A549 (cell line): ENCODE measurements at regions not wholly inside any gene's neighbourhood (a gene's known extent, or its start where the extent isn't known, plus 50 kb on each side); places are given as distances from the start of the nearest gene placed in this dataset.
A peak's percentile ranks its signal among the peaks of the same experiment; 100 is the strongest.

Experiments used
- ATAC-seq, 2 experiments: fragments of 200-7000 bp in 1 of 2; fragments of >200 bp in 1 of 2; cut with Nextera tagmentation in 1 of 2; cut with Tn5 transposase in 1 of 2; 3 replicates each; pipeline versions ENCODE4 v1.8.0 to v1.9.1; 2018 to 2020; ENCODE audit warnings: mild to moderate bottlenecking in 1 of 2, moderate library complexity in 1 of 2
- CTCF ChIA-PET: fragments of 300-600 bp; sonication (Branson Sonifier 250); formaldehyde crosslinking; extraction: SDS; loops from one replicate; lab custom pipeline; 2021; ENCODE audit warnings: antibody characterized with exemption, inconsistent platforms; lab: Yijun Ruan, JAX
- POLR2A ChIA-PET: fragments of 350-600 bp; formaldehyde crosslinking; extraction: SDS; loops from one replicate; lab custom pipeline; 2021; ENCODE audit warnings: antibody characterized with exemption, inconsistent platforms; lab: Yijun Ruan, JAX
- DNase-seq, 2 experiments: peaks; one replicate each; pipeline versions ENCODE4 v3.0.0 to v3.0.0-alpha.2; 2011 to 2016; ENCODE audit warnings: low read depth in 1 of 2, low spot score in 1 of 2
- FAIRE-seq: peaks from 2 replicates; lab custom pipeline; 2011; peaks lifted over from hg19 to GRCh38; lab: Jason Lieb, UNC
- H3K27ac ChIP-seq, 2 experiments: fragments of >200 bp; sonication (Bioruptor Twin); formaldehyde crosslinking; 3 replicates each; pipeline ENCODE4 v1.5.1; 2016 to 2017
- H3K4me1 ChIP-seq: fragments of >200 bp; sonication (Bioruptor Twin); formaldehyde crosslinking; 3 replicates; pipeline ENCODE4 v1.6.1; 2016
- H3K4me2 ChIP-seq: fragments of >200 bp; sonication (Bioruptor Twin); formaldehyde crosslinking; 3 replicates; pipeline ENCODE4 v1.6.1; 2016
- H3K4me3 ChIP-seq: fragments of >200 bp; sonication (Bioruptor Twin); formaldehyde crosslinking; 3 replicates; pipeline ENCODE4 v1.5.1; 2016
- H3K9me3 ChIP-seq: fragments of >200 bp; sonication (Bioruptor Twin); formaldehyde crosslinking; 3 replicates; pipeline ENCODE4 v1.6.1; 2016
- EHF ChIP-seq: fragments of 250-450 bp; sonication (Bioruptor Pico); IDR thresholded peaks from 2 replicates; pipeline ENCODE4 v1.5.0; 2020; ENCODE audit warnings: mild to moderate bottlenecking
- EHMT2 ChIP-seq: fragments of 200-600 bp; sonication (generic); IDR thresholded peaks from 2 replicates; pipeline ENCODE4 v1.6.1; 2016; ENCODE audit warnings: antibody characterized with exemption, low read depth, mild to moderate bottlenecking, moderate library complexity
- EP300 ChIP-seq, 2 experiments: fragments of >200 bp; sonication (Bioruptor Twin); formaldehyde crosslinking; IDR thresholded peaks; 2 replicates in 1 of 2; 3 replicates in 1 of 2; pipeline ENCODE4 v1.6.1; 2016 to 2017
- FOSB ChIP-seq: fragments of 250-450 bp; sonication (Bioruptor Pico); IDR thresholded peaks from 2 replicates; pipeline ENCODE4 v1.5.0; 2020; ENCODE audit warnings: mild to moderate bottlenecking, moderate library complexity
- FOSL2 ChIP-seq, 2 experiments: fragments of 450-650 bp in 1 of 2; fragments of >200 bp in 1 of 2; sonication (Bioruptor Twin) in 1 of 2; formaldehyde crosslinking; IDR thresholded peaks; 2 replicates each; pipeline versions ENCODE4 v1.5.0 to v1.6.1; 2016 to 2020; ENCODE audit warnings: mild to moderate bottlenecking in 1 of 2, moderate library complexity in 1 of 2
- GATA3 ChIP-seq: IDR thresholded peaks from 2 replicates; pipeline ENCODE4 v1.6.1; 2012; ENCODE audit warnings: borderline replicate concordance
- HMGXB4 ChIP-seq: fragments of 250-450 bp; sonication (Bioruptor Pico); IDR thresholded peaks from 2 replicates; pipeline ENCODE4 v1.5.0; 2021; ENCODE audit warnings: mild to moderate bottlenecking, moderate library complexity, borderline replicate concordance
- HOXA7 ChIP-seq: fragments of 250-450 bp; sonication (Bioruptor Pico); IDR thresholded peaks from 2 replicates; pipeline ENCODE4 v1.5.0; 2020; ENCODE audit warnings: mild to moderate bottlenecking, moderate library complexity
- HOXB13 ChIP-seq: fragments of 250-450 bp; sonication (Bioruptor Pico); IDR thresholded peaks from 2 replicates; pipeline ENCODE4 v1.5.0; 2020; ENCODE audit warnings: low read depth, mild to moderate bottlenecking, moderate library complexity
- JUN ChIP-seq, 2 experiments: fragments of >200 bp; sonication (Bioruptor Twin); formaldehyde crosslinking; IDR thresholded peaks; 2 replicates in 1 of 2; 3 replicates in 1 of 2; pipeline ENCODE4 v1.6.1; 2016 to 2017
- MAFK ChIP-seq: fragments of 450-650 bp; IDR thresholded peaks from 2 replicates; pipeline ENCODE4 v1.6.1; 2014; ENCODE audit not compliant: partially characterized antibody
- MAZ ChIP-seq: fragments of 150-350 bp; IDR thresholded peaks from 2 replicates; pipeline ENCODE4 v1.6.1; 2014; ENCODE audit warnings: antibody characterized with exemption, low read depth, low read length, borderline replicate concordance
- NR3C1 ChIP-seq: fragments of >200 bp; sonication (Bioruptor Twin); formaldehyde crosslinking; IDR thresholded peaks from 3 replicates; pipeline ENCODE4 v1.6.1; 2017
- PHF8 ChIP-seq: fragments of 200-600 bp; sonication (generic); IDR thresholded peaks from 2 replicates; pipeline ENCODE4 v1.6.1; 2016; ENCODE audit warnings: low read depth, mild to moderate bottlenecking, antibody characterized with exemption, moderate library complexity, borderline replicate concordance
- USF2 ChIP-seq: fragments of 450-650 bp; IDR thresholded peaks from 2 replicates; pipeline ENCODE4 v1.6.1; 2014; ENCODE audit warnings: antibody characterized with exemption
- ZC3H11A ChIP-seq: fragments of 450-650 bp; IDR thresholded peaks from 2 replicates; pipeline ENCODE4 v1.6.1; 2014; ENCODE audit warnings: antibody characterized with exemption, mild to moderate bottlenecking
- ZFP36 ChIP-seq: fragments of 450-650 bp; IDR thresholded peaks from 2 replicates; pipeline ENCODE4 v1.6.1; 2014; ENCODE audit warnings: borderline replicate concordance; ENCODE audit not compliant: partially characterized antibody
- WGBS: methylation state at CpG from one replicate; pipeline ENCODE4 v1.1.6; 2017; ENCODE audit errors: missing lambda C conversion rate; 5-methylcytosine and 5-hydroxymethylcytosine counted together
- TF ChIP-seq, protein P1 (sequence below): fragments of 250-450 bp; sonication (Bioruptor Pico); IDR thresholded peaks from 2 replicates; pipeline ENCODE4 v1.5.0; 2020; ENCODE audit warnings: low read depth, mild to moderate bottlenecking, moderate library complexity

GRCh38 chr5:98631311-98632054 is 142.0 kb upstream of the RGMB start:
- Histone ChIP-seq H3K9me3 (no peaks in the 10 kb centered on the region), H3K4me1 (no peaks in the 10 kb centered on the region), H3K4me3 (no peak overlapping the region), H3K27ac (no peak overlapping the region)
- peak in 1 of 2 experiments; percentile 17 for DNase-seq
- POLR2A ChIA-PET, result interaction anchor here (0.6 kb wide), 1 partner anchor 364 kb away, joined by 6 read pairs; no protein-coding TSS in a partner anchor
- WGBS, result 24% methylated on average over 1 of the region's 1 CpG
- ATAC-seq, result peak in 1 of 2 experiments; percentile 32; a peak in 1 of 6 replicates
- TF ChIP-seq HMGXB4 (no peak), USF2 (no peak), HOXB13 (CRISPR knock-in tag) (no peak), EHMT2 (no peak), EP300 (IDR thresholded peaks at IDR 0.05) (no peak), PHF8 (no peak), HOXA7 (CRISPR knock-in tag) (no peak)
- TF ChIP-seq, all 56 proteins: peak for 0
- CTCF ChIA-PET, result no interaction called here
- no peak for FAIRE-seq
- H3K4me2 ChIP-seq, result no peak overlapping the region

DNA sequence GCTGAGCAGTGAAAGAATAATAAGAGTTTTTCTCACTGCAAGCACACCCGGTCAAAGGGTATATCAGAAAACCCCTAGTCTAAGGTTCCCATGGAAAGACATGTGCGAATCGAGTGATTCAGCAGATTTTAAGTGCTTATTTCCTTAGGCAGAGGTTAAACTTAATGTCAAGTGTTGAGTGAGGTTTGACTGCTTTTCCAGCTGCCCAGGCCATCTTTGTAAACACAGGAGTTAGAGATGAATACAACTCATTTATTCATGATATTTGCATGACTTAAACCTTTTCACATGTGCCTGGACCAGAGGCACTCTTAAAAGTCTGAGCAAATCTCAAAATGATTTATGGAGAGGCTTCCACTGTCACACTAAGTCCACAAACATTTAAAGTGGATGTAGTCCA is 137.8 kb upstream of the RGMB start:
- H3K4me3 ChIP-seq, result no peak overlapping the region
- peak overlapping the region in 1 of 2 experiments; percentile 45; a peak in 1 of 6 replicates for H3K27ac ChIP-seq
- H3K9me3 ChIP-seq, result no peaks in the 10 kb centered on the region
- no peak overlapping the region for H3K4me2 ChIP-seq
- DNase-seq (peak in 1 of 2 experiments; percentile 14), FAIRE-seq (no peak)
- POLR2A ChIA-PET, result no interaction called here
- 7% methylated on average over 3 of the region's 3 CpGs for WGBS
- H3K4me1 ChIP-seq, result no peaks in the 10 kb centered on the region
- TF ChIP-seq ZFP36 (no peak), MAFK (peak; percentile 53)
- TF ChIP-seq, all 56 proteins: peak for 1
- no peak for ATAC-seq
- CTCF ChIA-PET, result no interaction called here

DNA sequence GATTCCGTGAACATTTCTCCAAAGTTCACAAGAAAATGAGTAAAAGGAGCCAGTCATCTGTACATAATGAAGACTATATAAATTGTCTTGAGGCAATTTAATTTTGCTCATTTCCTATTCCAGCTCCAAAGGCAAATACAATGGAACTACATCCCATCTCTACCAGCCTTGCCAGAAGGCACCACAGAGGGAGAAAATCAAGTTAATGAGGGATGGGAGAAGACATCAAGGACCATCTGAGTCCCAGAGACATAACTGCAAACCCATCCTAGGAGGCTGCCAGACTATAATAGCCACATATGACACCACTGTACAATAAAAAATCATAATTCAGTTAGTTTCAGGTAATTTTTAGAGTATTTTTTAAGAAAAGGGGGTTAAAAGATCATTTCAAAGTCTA is 136.3 kb upstream of the RGMB start:
- Histone ChIP-seq H3K4me2 (no peak overlapping the region), H3K4me1 (no peaks in the 10 kb centered on the region), H3K9me3 (no peaks in the 10 kb centered on the region), H3K27ac (no peak overlapping the region), H3K4me3 (no peak overlapping the region)
- 76% methylated on average over 1 of the region's 1 CpG for WGBS
- no peak for FAIRE-seq
- ChIA-PET CTCF (no interaction called here), POLR2A (no interaction called here)
- no peak for TF ChIP-seq MAZ
- no peak for TF ChIP-seq FOSB (CRISPR knock-in tag)
- TF ChIP-seq NR3C1, result no peak
- no peak for TF ChIP-seq EHF (CRISPR knock-in tag)
- TF ChIP-seq GATA3, result no peak
- TF ChIP-seq JUN (IDR thresholded peaks at IDR 0.05), result no peak
- TF ChIP-seq, protein P1, sequence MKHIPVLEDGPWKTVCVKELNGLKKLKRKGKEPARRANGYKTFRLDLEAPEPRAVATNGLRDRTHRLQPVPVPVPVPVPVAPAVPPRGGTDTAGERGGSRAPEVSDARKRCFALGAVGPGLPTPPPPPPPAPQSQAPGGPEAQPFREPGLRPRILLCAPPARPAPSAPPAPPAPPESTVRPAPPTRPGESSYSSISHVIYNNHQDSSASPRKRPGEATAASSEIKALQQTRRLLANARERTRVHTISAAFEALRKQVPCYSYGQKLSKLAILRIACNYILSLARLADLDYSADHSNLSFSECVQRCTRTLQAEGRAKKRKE (CRISPR knock-in tag), result no peak
- TF ChIP-seq HOXB13 (CRISPR knock-in tag), result no peak
- no peak for TF ChIP-seq FOSL2 (IDR thresholded peaks at IDR 0.05)
- no peak for TF ChIP-seq FOSL2 (CRISPR knock-in tag; IDR thresholded peaks at IDR 0.05)
- TF ChIP-seq ZC3H11A, result no peak
- DNase-seq, result no peak
- no peak for ATAC-seq
